HCT116 (cell line): ENCODE measurements at regions not wholly inside any gene's neighbourhood (a gene's known extent, or its start where the extent isn't known, plus 50 kb on each side); places are given as distances from the start of the nearest gene placed in this dataset.

Experiments used
- CTCF ChIP-seq, 3 experiments: fragments of 200-600 bp in 1 of 3; sonication (generic) in 1 of 3; IDR thresholded peaks in 2 of 3; conservative IDR thresholded peaks in 1 of 3; 2 replicates each; pipeline ENCODE4 v1.5.1; 2012 to 2017; ENCODE audit warnings: low read depth in 2 of 3, low read length in 2 of 3, antibody characterized with exemption in 1 of 3, borderline replicate concordance in 1 of 3, control low read depth in 1 of 3, mild to moderate bottlenecking in 1 of 3, mixed read lengths in 1 of 3, mixed run types in 1 of 3, moderate library complexity in 1 of 3; ENCODE audit not compliant: insufficient read depth in 1 of 3
- EZH2 ChIP-seq: fragments of 200-600 bp; sonication (generic); IDR thresholded peaks from 2 replicates; pipeline ENCODE4 v1.6.1; 2017; ENCODE audit warnings: antibody characterized with exemption, mixed run types
- POLR2A ChIP-seq: IDR thresholded peaks from 2 replicates; pipeline ENCODE4 v1.7.0; 2011; ENCODE audit warnings: borderline replicate concordance; ENCODE audit not compliant: insufficient read depth, insufficient read length; ENCODE audit errors: extremely low read depth
- RAD21 ChIP-seq: IDR thresholded peaks from 2 replicates; pipeline ENCODE4 v1.6.1; 2012; ENCODE audit warnings: low read depth, mild to moderate bottlenecking
- YY1 ChIP-seq: IDR thresholded peaks from 2 replicates; pipeline ENCODE4 v1.6.1; 2011; ENCODE audit warnings: low read length, low read depth, moderate library complexity, mild to moderate bottlenecking; ENCODE audit not compliant: insufficient replicate concordance; ENCODE audit errors: extremely low read depth

GRCh38 chr4:147355847-147356246 is 125.0 kb upstream of the EDNRA start:
- no peak for TF ChIP-seq CTCF (IDR thresholded peaks at IDR 0.05 in 2 of 3, conservative IDR thresholded peaks at IDR 0.05 in 1 of 3; ENCODE audit: borderline replicate concordance in 1 of 3, insufficient read depth in 1 of 3, low read depth in 2 of 3, low read length in 2 of 3)
- no peak for TF ChIP-seq POLR2A
- TF ChIP-seq EZH2 = no peak
- TF ChIP-seq RAD21 = no peak
- no peak for TF ChIP-seq YY1
